GM21737 (cell line): ENCODE measurements at regions not wholly inside any gene's neighbourhood (a gene's known extent, or its start where the extent isn't known, plus 50 kb on each side); places are given as distances from the start of the nearest gene placed in this dataset.

Source experiments
- ATAC-seq: cut with Tn5 transposase; IDR thresholded peaks from one replicate; pipeline ENCODE4 v1.9.1; 2021; ENCODE audit warnings: mild to moderate bottlenecking, moderate library complexity; ENCODE audit not compliant: unreplicated experiment

DNA sequence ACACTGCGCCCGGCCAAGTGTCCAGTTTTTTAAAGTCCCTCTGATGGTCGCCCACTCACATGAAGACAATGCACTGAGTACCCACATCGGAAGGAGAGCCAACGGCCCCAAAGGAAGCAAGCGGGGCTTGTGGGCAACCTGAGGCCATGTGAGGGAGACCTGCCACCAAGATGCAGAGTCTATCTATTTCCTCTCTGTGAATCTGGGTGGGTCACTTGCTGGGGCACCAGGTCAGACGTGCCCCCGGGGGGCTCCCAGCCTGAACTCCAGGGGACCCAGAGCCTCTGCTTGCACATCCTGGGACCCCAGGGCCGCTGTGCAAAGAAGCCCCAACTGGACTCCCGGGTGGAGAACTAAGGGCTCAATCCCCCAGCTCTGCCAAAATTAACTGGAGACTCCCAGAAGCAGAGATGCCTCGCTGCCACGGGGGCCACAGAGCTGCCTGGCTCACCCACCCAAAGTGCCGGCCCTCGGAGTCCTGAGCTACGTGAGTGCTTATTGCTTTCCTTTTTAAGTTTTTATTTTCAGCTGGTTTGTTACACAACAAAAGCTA is 106.4 kb downstream of the BRD1 start:
- ATAC-seq: no peak

DNA sequence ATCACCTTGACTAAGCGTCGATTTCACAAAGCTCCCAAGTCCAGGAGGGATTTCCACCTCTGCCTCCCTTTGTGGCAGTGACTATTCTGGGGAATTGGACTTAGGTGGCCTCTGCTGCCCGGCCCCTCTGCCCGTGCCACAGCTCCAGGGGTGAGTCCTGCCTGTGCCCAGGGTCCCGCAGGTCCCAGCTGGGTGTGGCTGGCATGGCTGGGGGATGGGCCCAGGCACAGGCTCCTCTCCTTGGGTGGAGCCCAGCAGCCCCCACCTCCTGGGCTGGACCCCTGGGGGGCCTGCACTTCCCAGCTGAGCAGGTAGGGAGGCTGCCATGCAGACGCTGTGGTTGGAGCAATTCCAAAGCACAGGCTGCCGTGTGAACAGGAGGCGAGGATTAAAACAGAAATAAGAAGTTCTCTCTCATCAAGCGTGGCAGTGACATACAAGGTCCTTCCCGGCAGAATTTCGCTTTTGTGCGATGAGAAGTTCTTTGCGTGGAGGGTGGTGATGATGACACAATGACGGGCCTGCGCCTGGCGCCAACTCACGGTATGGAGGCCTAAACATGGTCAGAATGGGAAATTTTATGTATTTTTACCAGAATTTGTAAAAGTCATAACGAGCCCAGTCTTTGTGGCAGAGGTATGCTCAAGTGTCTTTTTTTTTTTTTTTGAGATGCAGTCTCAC is 107.3 kb downstream of the BRD1 start:
- ATAC-seq: no peak

- ATAC-seq: no peak
Measured at GRCh38 chr22:49719046-49719445, 108.6 kb downstream of the BRD1 start.

DNA sequence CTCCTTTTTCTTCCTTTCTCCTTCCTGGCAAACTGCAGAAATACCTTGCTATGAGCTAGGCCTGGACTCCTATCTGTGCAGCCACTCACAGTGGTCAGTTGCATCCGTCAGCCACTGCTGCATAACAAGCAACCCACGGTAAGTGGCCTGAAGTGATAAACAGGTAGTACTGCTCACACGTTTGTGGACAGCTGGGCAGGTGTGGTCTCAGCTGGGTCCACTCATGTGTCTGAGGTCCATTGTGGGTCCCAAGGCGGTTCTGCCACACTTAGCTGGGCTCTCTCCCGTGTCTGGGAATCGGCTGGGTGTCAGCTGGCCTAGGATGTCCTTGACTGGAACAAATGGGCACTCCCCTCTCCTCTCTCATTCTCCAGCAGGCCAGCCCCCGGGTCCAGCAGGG is 109.3 kb downstream of the BRD1 start:
- no peak for ATAC-seq

GRCh38 chr22:49717322-49717919 is 110.3 kb downstream of the BRD1 start:
- no peak for ATAC-seq

DNA sequence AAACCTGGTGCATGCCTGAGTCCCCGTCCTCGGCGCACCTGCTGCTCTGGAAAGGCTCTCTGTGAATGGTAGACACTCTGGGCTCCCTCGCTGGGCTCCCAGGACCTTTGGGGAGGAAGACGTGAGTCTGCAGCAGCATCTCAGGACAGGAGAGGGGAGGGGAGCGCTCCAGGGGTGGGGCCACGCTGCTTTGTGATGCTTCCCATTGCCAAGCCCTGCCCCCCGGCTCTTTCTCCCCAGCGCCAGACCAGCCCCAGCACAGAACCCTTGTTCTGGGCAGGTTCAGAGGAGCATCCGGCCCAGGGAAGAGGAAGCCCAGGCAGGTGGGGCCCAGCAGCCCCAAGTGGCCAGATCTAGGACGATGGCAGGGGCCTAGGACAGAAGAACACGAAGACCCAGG is 111.2 kb downstream of the BRD1 start:
- ATAC-seq: no peak

DNA sequence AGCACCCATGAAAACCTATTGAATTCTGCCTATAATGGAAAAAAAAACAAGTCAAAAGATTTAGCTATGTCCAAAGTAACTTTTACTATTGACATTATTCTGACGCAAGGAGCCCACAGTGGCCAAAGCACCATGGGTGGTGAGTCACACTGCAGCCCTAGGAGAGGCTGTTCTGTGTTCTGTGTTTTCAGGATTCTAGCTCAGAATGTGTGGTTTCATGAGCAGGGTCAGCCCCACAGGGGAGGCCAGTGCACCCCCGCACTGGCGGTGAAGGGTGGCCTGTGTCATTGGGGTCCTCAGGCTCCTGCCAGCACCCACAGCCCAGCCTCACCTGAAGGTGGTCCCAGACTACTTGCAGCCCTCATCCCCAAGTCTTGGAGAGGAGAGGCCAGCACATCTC is 112.2 kb downstream of the BRD1 start:
- ATAC-seq: no peak

- ATAC-seq: no peak
Measured at GRCh38 chr22:49713003-49713402, 114.7 kb downstream of the BRD1 start.

DNA sequence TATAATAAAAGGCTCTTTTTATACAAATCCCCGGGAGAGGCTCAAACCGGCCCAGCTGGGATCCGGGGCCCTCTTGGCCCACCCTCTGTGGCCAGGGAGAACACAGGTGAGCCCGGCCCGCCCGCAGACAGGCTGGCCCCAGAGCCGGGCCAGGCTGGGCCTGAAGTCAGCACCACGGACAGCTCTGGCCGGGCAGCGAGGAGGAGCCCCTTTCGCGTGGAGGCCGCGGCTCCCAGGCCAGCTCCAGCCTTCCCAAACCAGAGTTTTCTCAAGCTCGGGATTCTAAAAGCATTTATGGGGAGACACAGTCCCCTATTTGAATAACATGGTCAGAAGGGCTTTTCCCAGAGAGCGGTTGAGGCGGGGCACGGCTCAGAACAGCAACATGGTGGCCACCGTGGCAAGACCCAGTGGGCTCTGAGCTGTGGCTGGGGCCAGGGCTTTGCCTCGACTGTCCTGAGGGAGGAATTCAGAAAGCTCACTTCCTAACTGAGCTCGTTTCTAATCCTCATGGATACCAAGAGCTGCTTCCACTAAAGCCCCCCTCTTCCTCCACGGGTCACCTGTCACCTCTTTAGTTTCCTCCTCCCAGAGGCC is 115.4 kb downstream of the BRD1 start:
- no peak for ATAC-seq

- ATAC-seq: no peak
Measured at GRCh38 chr22:49710746-49711145, 116.9 kb downstream of the BRD1 start.

DNA sequence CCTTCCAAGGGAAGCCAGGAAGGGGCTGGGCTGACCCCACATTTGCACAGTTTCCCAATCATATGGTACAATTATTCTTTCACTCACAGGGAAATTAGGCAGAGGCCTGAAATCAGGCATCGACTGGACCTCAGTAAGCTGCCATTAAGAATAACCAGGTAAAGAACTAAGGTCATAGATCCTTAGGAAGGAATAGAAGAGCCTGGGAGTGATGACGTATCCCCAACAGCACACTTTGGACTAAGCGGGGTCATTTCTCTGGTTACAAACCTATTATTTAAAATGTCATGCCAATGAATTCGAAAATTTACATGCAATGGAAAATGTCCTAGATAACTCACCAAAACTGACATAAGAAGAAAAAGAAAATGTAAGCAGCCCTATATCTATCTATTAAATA is 118.2 kb downstream of the BRD1 start:
- no peak for ATAC-seq

DNA sequence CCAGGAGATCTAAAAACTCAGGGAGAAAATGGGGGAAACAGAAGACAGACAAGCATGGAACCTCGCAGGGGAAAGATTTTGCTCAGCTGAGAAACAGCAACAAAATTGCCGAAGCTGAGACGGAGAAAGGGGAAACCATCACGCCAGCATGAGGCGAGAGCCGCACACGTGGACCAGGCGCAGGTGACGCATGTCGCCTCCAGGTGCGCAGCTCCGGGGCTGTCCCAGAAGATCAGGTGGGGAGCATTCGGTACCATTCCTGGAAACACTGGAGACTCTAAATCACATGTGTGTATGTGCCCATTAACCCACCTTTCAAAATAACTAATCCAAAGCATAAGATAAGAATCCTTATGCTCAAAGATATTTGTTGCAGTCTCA is 121.7 kb downstream of the BRD1 start:
- ATAC-seq: no peak

DNA sequence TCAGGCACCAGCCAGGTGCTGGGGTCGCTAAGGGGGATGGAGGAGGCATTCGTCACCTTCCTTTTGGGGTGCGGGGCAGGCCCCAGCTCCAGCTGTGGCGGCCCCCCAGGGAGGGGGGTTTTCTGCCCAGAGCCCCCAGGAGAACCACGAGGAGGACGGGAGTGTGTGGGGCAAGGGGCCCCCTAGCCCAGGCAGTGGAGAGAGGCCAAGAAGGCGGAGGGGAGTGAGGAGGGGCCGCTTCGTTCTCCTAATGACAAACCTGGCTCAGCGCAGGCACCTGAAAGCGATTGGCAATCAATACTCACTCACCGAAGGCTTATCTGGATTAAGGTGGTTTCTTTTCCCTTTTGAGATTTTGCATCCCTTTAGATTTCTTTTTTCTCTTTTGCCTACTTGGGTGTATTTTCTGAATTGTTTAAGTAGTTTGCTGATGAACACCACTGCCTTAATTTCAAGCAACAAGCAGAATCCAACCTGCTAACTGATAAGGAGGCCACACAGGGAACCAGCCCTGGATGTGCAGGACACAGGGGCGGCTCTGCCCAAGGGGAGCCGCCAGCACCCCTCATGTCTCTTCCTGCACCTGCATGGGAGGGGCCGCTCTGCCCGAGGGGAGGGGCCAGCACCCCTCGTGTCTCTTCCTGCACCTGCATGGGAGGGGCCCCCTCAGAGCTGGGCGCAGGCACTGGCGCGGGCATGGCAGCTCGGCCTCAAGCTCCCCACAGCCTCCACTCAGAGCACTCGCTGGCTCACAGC is 122.3 kb downstream of the BRD1 start:
- no peak for ATAC-seq

GRCh38 chr22:49704345-49705215 is 123.1 kb downstream of the BRD1 start:
- ATAC-seq: no peak

DNA sequence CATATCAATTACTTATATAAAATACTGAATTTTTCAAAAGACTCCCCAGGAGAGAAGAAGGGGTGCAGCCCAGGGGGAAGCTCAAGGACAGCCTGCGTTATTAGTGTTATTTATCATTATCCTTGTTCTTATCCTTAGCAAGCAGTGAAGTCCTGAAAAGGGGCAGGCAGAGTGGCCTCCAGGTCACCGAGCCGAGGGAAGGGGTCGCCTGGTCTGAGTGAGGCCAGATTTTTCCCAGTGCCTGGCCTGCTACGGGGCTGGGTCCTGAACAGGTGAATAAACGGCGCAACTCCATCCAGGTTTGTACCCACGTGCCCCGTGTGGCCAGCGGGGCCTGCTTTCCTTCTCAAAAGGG is 123.7 kb downstream of the BRD1 start:
- ATAC-seq: no peak

DNA sequence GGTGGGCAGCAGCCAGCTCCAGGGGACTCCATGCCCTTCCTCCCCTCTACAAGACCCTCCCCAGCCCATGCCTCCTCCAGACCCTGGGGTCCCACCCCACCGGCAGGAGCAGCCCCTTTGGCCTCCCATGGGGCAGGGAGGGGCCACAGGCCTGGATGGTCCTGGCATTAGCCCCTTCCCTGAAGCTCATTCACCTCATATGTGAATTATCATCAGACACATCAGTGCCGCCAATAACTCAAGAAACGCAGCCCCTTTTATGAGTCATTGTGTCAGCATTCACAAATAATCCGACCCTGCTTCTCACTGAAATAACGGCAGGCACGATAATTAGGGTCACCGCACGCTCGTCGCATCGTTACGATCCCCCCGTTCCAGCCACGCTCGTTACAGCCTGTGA is 124.2 kb downstream of the BRD1 start:
- ATAC-seq: no peak

DNA sequence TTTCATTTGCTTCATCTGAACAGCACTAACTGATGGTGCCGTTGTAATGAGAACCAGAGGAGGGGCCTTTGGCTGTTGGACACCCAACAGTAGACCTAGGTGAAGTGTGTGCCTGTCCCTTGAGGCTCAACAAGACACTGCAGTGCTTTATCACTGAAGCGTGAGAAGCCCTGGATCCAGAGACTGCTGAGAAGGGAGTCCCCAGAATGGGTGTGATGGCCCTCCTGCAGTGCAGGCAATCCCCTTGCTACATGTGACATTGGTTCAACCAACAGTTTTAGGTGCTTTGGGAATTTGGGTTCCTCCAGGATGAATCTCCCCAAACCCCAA is 125.6 kb downstream of the BRD1 start:
- ATAC-seq: no peak

GRCh38 chr22:49701380-49702067 is 126.1 kb downstream of the BRD1 start:
- no peak for ATAC-seq

DNA sequence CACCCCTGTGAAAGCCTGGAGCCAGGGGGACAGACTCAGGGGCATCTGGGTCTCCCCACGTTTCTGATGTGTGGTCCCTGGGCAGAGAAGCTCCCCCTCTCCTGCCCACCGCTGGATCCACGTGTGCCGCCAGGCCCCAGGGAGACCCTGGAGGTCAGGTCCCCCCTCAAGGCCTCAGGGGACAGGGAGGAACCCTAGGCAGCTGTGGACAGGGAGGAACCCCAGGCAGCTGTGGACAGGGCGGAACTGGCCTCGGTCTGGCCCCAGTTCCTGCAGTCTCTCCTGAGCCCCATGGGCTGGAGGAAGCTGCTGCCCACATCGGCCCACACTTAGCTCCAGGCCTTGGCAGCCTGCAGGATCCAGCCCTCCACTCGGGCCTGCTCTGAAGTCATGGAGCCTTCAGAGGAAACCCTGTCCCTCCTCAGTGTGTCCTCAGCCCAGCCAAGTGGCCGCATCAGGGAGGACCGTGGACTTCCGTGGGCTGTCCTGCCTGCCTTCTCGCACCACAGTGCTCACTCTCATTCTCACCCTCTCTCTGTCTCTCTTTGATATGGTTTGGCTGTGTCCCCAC is 127.7 kb downstream of the BRD1 start:
- ATAC-seq: no peak

GRCh38 chr22:49699476-49699875 is 128.2 kb downstream of the BRD1 start:
- ATAC-seq: no peak
